ENCODE measurements at regions not wholly inside any gene's neighbourhood (a gene's known extent, or its start where the extent isn't known, plus 50 kb on each side); places are given as distances from the start of the nearest gene placed in this dataset.

- TF ChIP-seq CTCF (conservative IDR thresholded peaks at IDR 0.05; ENCODE audit: low read depth, low read length): no peak
- H3K4me3 ChIP-seq (ENCODE audit: low read depth, low read length): no peak overlapping the region
- no peak for DNase-seq (ENCODE audit: low read depth)
Observed at GRCh38 chr11:92675303-92675702, 294.1 kb upstream of the MTNR1B start.

- TF ChIP-seq CTCF (conservative IDR thresholded peaks at IDR 0.05; ENCODE audit: low read depth, low read length): no peak
- no peak for DNase-seq (ENCODE audit: low read depth)
- H3K4me3 ChIP-seq (ENCODE audit: low read depth, low read length): no peak overlapping the region
Observed at GRCh38 chr11:92675810-92676209, 293.6 kb upstream of the MTNR1B start.

- no peak overlapping the region for H3K4me3 ChIP-seq (ENCODE audit: low read depth, low read length)
- no peak for TF ChIP-seq CTCF (conservative IDR thresholded peaks at IDR 0.05; ENCODE audit: low read depth, low read length)
- DNase-seq (ENCODE audit: low read depth): no peak
Observed at GRCh38 chr11:92678008-92678611, 291.3 kb upstream of the MTNR1B start.

- no peak overlapping the region for H3K4me3 ChIP-seq (ENCODE audit: low read depth, low read length)
- no peak for DNase-seq (ENCODE audit: low read depth)
- no peak for TF ChIP-seq CTCF (conservative IDR thresholded peaks at IDR 0.05; ENCODE audit: low read depth, low read length)
Observed at GRCh38 chr11:92681586-92681985, 287.9 kb upstream of the MTNR1B start.

GRCh38 chr11:92682136-92682535 lies 287.3 kb upstream of the MTNR1B start:
- DNase-seq (ENCODE audit: low read depth): no peak
- TF ChIP-seq CTCF (conservative IDR thresholded peaks at IDR 0.05; ENCODE audit: low read depth, low read length): no peak

GRCh38 chr11:92682952-92683351 lies 286.5 kb upstream of the MTNR1B start:
- TF ChIP-seq CTCF (conservative IDR thresholded peaks at IDR 0.05; ENCODE audit: low read depth, low read length): no peak
- no peak for DNase-seq (ENCODE audit: low read depth)
- no peak overlapping the region for H3K4me3 ChIP-seq (ENCODE audit: low read depth, low read length)

More at GRCh38 chr11:92682136-92682535, 287.3 kb upstream of the MTNR1B start:
- H3K4me3 ChIP-seq (ENCODE audit: low read depth, low read length): no peak overlapping the region

GRCh38 chr11:92685049-92685448 lies 284.4 kb upstream of the MTNR1B start:
- no peak overlapping the region for H3K4me3 ChIP-seq (ENCODE audit: low read depth, low read length)
- TF ChIP-seq CTCF (conservative IDR thresholded peaks at IDR 0.05; ENCODE audit: low read depth, low read length): no peak
- DNase-seq (ENCODE audit: low read depth): no peak

Data from choroid plexus epithelial cell (primary cell).